CD4-positive, alpha-beta T cell treated with Interleukin-15 for 4 hours (primary cell): ENCODE measurements at regions not wholly inside any gene's neighbourhood (a gene's known extent, or its start where the extent isn't known, plus 50 kb on each side); places are given as distances from the start of the nearest gene placed in this dataset.
"Not testable (repeated sequence)": the region's sequence is repeated elsewhere in the genome, so short reads cannot be mapped to it uniquely, and the experiment has no call there.

Experiments used
- DNase-seq: peaks from one replicate; pipeline ENCODE4 v3.0.0-alpha.2; 2020; ENCODE audit warnings: low spot score

- DNase-seq: no peak
These were observed 133.6 kb upstream of the RAP2B start for GRCh38 chr3:153028381-153028780.

GRCh38 chr3:153029350-153029749 is 132.7 kb upstream of the RAP2B start:
- DNase-seq: no peak

GRCh38 chr3:153032891-153033290 is 129.1 kb upstream of the RAP2B start:
- no peak for DNase-seq

GRCh38 chr3:153036846-153037245 is 125.2 kb upstream of the RAP2B start:
- DNase-seq: no peak

- no peak for DNase-seq
These were observed 123.7 kb upstream of the RAP2B start for GRCh38 chr3:153038367-153038766.

GRCh38 chr3:153038779-153039178 is 123.2 kb upstream of the RAP2B start:
- no peak for DNase-seq

- no peak for DNase-seq
These were observed 120.8 kb upstream of the RAP2B start for GRCh38 chr3:153041181-153041580.

GRCh38 chr3:153042088-153042487 is 119.9 kb upstream of the RAP2B start:
- no peak for DNase-seq

- no peak for DNase-seq
These were observed 118.2 kb upstream of the RAP2B start for GRCh38 chr3:153043729-153044328.

GRCh38 chr3:153045150-153045549 is 116.9 kb upstream of the RAP2B start:
- no peak for DNase-seq

- DNase-seq: no peak
These were observed 111.0 kb upstream of the RAP2B start for GRCh38 chr3:153050978-153051377.

GRCh38 chr3:153051427-153052095 is 110.5 kb upstream of the RAP2B start:
- DNase-seq: no peak

GRCh38 chr3:153052096-153052460 is 109.9 kb upstream of the RAP2B start:
- no peak for DNase-seq

GRCh38 chr3:153055217-153055616 is 106.8 kb upstream of the RAP2B start:
- no peak for DNase-seq

GRCh38 chr3:153055779-153056178 is 106.2 kb upstream of the RAP2B start:
- no peak for DNase-seq

GRCh38 chr3:153058031-153058688 is 103.9 kb upstream of the RAP2B start:
- DNase-seq: not testable (repeated sequence)

- no peak for DNase-seq
These were observed 101.7 kb upstream of the RAP2B start for GRCh38 chr3:153060346-153060745.

GRCh38 chr3:153061938-153062528 is 100.0 kb upstream of the RAP2B start:
- no peak for DNase-seq

GRCh38 chr3:153063337-153063736 is 98.7 kb upstream of the RAP2B start:
- no peak for DNase-seq

GRCh38 chr3:153066983-153067382 is 95.0 kb upstream of the RAP2B start:
- DNase-seq: no peak

GRCh38 chr3:153069598-153070510 is 92.2 kb upstream of the RAP2B start:
- DNase-seq: no peak

- no peak for DNase-seq
These were observed 91.5 kb upstream of the RAP2B start for GRCh38 chr3:153070511-153070868.
